Ecto neural progenitor cell (in vitro differentiated cells): ENCODE measurements at regions not wholly inside any gene's neighbourhood (a gene's known extent, or its start where the extent isn't known, plus 50 kb on each side); places are given as distances from the start of the nearest gene placed in this dataset.
"Not testable (repeated sequence)": the region's sequence is repeated elsewhere in the genome, so short reads cannot be mapped to it uniquely, and the experiment has no call there.

ENCODE experiments used
- DNase-seq: peaks from one replicate; pipeline ENCODE4 v3.0.0-alpha.2; 2018; ENCODE audit warnings: low spot score

DNA sequence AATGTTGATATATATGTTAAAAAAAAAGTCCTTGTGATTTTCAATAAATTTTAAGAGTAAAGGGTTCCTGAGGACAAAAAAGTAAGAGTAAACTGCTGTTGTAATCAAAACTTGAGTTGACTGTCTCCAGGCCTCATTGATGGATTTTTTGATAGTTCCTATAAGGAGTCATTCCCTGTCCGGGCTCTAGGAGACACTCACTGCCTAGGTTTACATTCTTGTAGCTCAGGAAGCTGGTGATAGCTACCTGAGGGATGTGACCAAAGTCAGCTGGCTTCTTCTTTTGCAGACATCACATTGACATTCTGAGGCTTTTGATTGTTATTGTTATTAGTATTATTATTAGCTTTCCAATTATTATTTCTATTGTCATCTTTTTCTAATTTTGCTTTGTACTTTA is 116.5 kb upstream of the FBXL7 start:
- no peak for DNase-seq

DNA sequence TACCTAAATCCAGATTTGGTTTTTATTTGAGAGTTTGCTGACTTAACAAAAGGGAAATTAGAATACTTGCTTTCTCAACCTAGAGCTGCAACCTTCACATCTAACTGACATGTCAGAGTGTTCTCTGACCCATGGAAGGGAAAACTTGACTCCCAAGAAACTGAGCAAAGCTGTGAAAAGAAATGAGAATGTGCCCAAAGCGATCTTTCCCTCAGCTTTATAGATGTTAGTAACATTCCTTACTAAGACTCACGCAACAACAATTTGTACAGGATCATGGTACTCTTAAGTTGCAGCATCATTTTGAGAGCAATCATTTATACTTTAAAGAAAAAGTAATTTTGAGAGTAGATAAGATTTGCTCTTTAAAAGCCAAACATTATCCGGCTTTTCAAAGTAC is 117.0 kb upstream of the FBXL7 start:
- DNase-seq, result no peak

DNA sequence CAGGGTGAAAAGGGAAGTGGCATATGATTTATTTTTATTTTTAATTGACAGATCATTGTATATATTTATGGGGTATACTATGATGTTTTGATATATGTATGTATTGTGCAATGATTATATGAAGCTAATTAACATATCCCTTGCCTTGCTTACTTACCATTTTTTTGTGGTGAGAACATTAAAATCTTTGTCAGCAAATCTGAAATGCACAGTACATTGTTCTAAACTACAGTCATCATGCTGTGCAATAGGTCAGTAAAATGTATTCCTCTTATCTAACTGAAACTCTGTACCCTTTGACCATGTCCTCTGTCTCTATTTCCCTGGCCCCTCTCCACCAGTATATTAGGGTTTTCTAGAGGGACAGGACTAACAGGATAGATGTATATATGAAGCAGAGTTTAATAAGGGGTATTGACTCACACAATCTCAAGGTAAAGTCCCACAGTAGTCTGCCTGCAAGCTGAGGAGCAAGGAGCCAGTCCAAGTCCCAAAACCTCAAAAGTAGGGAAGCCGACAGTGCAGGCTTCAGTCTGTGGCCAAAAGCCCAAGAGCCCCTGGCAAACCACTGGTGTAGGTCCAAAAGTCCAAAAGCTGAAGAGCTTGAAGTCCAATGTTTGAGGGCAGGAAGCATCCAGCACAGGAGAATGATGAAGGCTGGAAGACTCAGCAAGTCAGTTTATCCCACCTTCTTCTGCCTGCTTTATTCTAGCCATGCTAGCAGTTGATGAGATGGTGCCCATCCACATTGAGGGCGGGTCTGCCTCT is 122.2 kb upstream of the FBXL7 start:
- no peak for DNase-seq

DNA sequence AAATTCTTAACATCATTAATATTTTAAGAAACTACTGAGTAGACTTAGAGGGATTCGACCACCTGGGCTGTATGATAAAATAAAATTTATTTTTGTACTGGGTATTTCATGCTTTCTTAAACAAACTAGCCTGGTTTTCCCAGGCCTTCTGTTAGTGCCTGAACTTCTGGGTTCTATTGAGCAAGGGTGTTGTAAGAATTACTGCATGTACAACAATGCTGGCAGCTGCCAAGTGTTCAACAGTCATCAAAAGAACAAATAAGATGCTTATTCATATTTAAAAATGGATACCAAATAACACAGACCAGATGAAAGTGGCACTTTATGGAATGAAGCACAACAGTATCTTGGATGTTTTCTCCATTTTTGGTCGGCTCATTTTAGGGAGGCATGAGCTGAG is 123.2 kb upstream of the FBXL7 start:
- DNase-seq, result no peak

DNA sequence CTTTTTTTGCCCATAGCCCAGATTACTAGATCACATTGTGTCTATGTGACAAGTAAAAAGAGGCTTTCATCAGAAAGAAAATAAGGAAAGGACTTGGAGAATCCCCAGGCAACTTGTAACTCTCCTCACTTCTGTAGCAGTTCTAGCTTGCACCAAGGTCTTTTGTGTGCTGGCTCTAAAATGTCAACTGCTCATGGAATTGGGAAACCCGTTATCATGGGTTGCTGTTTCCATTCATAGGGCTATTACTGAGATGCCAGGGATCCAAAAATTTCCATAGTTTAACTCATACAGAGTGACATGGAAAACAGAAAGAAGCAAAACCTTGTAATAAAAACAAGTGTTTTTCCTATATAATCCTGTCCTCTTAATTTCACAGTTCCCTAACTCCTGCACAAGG is 123.9 kb upstream of the FBXL7 start:
- no peak for DNase-seq

DNA sequence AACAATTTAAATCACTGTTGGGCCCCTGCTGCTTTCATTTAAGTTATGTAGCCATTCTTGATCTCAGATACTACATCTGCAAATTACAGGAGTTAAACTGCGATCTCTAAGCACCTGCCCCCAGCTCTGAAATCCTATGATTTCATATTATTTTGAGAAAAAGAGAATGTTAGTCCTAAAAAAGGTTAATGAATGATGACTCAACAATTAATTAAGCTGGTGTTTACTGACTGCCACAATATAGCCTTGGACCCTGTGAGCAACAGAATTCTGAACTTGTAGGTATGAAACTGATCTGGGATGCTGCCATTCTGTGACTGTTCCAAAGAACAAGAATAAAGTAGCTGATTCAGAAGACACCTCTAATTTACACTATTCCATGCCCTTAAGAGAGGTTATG is 124.4 kb upstream of the FBXL7 start:
- no peak for DNase-seq

DNA sequence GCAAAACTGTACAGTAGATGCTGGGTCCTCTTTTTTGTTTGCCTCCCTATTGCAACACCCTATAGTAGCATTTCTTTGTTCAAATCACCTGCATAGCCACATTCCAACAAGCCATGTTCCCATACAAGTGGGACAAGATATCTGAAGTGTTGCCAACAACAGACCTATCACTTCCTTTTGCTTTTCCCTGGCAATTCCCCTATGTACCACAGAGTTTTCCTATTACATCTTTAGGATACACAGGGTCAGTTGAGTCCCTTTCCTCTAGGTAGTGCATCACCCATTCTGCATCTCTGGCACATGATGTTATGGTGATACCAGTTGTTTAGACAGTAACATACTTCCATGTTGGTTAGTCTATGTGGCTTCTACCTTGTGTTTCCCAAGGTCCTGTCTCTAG is 125.1 kb upstream of the FBXL7 start:
- DNase-seq, result no peak

DNA sequence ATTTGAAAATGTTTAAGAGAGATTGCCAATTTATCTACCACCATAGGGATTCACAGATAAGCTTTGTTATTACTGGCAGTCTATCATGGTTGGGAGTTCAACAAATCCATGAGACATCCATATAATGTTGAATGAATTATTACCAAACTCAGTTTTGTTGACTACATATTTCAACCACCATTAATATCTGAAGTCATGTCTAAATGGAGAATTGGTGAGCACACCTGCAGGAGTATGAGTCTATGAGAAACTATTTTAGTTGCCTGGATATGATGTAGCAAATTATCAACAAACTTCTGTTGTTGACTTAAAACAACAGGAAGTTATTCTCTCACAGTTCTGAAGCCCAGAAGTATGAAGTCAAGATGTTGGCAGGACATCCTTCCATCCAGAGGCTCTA is 126.8 kb upstream of the FBXL7 start:
- no peak for DNase-seq

DNA sequence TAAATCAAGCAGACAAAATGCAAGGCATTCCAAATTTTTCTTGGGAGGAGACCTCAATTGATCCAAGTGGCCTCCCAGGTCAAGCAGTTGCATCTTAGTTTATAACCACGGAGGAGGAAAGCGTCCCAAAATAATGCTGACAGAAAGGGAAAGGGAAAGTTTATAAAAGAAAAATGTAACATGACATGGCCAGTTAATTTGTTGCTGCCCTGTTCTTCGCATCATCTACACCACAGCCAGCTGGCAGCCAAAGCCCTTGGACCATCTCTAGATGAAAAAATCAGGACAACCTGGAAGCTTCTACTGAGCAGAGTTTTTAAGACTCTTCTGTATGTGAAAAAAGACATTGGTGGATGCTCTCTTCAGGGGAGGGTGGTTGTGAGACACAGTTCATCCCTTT is 128.8 kb upstream of the FBXL7 start:
- DNase-seq, result no peak

DNA sequence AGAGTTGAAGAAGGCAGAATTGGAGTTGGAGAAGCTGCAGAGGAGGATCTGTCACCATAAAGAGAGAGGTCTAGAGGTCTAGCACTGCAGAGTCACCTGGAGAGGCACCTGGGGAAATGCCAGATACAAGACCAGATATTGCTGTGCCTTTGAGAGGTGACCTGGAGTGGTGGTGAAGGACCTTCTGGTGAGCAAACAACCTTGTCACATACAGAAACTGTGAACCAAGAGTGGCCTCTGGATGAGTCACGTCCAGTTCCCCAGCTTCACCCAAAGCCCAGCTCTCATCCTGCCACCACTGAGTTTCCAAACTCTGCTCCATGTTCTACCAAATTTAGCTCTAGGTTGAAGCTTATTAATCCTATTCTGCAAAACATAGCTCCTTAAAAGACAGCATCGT is 131.1 kb upstream of the FBXL7 start:
- DNase-seq, result no peak

DNA sequence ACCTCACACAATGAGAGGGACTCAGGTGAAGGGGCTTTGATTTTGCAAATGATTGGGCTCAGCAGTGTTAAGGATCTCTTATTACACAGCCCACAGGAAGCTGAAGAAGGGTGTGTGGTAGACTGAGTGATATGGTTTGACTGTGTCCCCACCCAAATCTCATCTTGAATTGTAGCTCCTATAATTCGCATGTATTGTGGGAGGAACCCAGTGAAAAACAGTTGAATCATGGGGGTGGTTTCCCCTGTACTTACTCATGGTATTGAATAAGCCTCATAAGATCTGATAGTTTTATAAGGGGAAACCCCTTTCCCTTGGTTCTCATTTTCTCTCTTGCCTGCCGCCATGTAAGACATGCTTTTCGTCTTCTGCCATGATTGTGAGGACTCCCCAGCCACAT is 132.5 kb upstream of the FBXL7 start:
- DNase-seq, result no peak

DNA sequence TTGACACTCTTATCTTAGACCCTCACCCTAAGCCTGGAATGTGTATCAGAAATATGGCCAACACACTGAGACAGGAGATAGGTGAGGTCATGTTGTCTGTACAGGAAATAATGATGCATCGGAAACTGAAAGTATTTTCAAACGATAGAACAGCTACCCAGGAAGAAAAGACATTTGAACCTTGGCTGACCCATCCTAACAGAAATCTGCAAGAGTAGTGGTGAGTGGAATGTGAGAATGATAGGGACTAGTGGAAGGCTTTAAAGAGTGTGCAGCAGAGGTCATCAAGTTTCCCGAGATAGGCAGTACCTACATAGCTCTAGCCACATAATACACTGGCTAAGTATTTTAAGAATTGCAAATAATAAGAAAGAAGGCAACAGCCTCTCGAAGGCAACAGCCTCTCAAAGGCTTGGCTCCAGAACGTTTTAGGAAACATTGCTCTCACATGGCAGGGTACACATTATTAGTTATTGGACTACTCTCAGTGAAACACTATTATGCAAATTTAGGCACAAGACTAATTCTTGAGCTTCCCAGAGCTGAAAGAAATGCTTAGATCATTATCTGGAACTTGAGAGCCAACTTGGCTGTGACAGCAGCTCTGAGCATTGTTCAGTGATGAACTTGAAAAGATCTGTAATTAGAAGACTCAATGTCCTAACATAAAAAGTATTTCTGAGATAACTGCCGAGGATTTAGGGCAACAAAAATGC is 133.1 kb upstream of the FBXL7 start:
- DNase-seq, result no peak

DNA sequence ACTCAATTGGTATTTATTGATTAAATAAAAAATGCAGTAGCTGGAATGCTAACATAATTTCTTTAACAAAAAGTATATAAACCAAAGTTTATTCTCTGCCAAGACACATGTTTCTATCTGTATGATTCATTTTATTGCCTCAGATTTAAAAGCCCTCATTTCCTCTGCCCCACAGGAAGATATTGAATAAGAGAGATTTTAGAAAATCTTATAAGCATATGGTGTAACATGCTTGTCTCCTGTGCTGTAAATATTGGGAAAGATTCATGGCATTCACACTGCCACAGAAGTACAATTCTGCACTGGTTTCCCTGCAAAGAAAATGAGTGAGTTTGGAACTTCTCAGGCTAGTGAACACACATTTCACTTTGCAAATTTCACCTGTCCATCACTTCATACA is 134.9 kb upstream of the FBXL7 start:
- no peak for DNase-seq

DNA sequence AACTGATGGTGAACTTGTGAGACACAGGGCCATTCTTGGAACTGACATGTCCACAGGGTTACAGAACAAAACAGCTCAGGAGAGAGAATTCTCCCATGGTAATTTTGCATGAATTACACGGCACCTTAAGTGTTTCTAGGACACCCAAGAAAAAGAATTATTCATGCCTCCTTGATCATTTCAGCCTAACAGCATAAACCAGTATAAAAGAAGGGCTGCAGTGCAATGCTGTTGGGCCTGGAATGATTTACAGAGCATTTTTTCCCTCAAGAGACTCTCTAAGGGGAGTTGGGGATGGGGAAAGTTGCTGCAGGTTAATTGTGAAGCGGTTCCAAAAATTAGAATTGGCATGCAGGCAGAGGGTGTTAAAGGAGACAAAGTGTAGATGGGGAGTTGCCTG is 136.4 kb upstream of the FBXL7 start:
- DNase-seq, result no peak

DNA sequence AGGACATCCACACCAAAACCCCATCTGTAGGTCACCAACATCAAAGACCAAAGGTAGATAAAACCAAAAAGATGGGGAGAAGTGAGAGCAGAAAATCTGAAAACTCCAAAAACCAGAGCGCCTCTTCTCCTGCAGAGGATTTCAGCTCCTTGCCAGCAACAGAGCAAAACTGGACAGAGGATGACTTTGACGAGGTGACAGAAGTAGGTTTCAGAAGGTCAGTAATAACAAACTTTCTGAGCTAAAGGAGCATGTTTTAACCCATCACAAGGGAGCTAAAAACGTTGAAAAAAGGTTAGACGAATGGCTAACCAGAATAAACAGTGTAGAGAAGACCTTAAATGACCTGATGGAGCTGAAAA is 142.9 kb upstream of the FBXL7 start:
- not testable (repeated sequence) for DNase-seq

DNA sequence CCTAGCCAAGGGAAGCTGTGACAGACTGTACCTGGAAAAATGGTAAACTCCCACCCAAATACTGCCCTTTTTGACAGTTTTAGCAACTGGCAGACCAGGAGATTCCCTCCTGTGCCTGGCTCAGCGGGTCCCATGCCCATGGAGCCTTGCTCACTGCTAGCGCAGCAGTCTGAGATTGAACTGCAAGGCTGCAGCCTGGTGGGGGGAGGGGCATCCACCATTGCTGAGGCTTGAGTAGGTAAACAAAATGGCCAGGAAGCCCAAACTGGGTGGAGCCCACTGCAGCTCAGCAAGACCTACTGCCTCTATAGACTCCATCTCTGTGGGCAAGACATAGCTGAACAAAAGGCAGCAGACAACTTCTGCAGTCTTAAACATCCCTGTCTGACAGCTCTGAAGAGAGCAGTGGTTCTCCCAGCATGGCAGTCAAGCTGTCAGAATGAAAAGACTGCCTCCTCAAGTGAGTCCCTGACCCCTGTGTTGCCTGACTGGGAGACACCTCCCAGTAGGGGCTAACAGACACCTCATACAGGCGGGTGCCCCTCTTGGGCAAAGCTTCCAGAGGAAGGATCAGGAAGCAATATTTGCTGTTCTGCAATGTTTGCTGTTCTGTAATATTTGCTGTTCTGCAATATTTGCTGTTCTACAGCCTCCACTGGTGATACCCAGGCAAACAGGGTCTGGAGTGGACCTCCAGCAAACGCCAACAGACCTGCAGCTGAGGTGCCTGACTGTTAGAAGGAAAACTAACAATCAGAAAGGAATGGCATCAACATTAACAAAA is 143.5 kb upstream of the FBXL7 start:
- DNase-seq, result not testable (repeated sequence)

DNA sequence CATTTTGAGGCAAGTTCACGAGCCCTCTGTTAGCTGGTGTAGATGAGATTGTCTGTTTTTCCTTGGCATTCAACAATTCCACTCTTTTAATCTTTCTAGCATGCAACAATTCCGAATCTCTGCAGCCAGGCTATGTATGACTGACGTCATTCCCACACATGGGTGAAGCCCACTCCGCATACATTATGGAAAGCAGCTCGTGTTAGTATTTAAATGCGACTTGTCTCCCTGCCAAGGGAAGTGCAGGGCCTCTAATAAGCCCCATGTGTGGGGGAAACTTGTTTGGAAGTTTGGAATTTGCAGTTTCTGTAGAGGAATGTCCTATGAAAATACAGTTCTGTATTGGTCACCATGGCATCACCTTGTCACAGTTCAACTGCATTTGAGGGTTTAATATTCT is 146.0 kb upstream of the FBXL7 start:
- no peak for DNase-seq

DNA sequence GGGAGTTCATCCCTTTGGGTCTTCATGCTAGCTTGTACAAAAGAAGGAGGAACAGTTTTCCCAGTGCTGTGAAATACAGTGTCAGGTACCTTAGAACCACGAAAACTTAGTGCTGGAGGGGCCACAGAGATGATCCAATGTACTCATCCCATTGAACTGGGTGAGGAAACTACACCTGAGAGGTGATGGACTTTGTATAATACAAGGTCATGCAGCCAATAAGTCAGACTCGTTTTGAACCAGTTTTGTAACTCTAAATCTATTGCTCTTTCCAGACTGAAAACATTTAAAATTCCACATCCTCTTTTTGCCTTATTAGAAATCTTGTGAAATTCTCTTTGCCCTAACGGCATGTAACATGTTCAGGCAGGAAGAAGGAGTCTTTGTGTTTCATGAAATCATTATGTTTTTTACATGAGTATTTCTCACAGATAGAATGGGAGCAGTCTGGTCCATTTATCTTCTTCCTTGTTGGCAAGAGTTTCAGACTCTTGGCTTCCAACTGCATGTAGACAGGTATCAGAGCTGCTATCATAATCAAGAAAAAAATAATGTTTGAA is 146.8 kb upstream of the FBXL7 start:
- no peak for DNase-seq

DNA sequence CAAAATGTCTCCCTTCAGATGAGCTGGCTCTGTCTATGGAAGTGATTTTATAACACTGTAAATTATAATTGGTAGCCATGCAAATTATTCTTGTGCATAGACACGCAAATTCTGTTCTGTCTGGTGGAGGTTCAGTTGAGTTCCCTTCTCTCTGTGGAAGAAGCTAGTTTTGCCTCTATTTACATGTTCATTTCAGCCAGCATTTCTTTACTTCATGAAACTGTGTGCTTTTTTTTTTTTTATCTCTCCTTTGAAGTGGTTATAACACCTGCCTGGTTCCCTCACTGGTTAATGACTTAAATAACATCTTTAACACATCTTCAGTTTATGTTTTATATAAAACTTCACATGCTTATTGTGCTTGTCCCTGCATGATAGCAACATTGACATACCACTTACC is 149.4 kb upstream of the FBXL7 start:
- no peak for DNase-seq

DNA sequence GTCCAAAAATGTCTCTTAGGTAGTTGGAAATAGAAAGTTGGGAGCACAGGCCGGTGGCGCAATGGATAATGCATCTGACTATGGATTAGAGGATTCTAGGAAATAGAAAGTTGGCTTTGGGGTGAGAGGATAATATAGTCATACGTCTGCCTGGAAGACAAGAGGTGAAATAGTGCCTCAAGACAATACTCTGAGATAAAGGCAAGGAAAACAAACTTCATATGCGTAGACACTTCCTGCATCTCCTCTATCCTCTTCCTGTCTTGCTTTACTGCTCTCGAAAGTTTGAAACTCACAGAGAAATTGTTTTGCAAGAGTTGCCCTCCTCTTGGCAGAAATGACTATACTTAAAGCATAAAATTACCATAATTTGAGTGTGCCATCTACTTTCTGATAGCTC is 153.2 kb upstream of the FBXL7 start:
- DNase-seq, result no peak

DNA sequence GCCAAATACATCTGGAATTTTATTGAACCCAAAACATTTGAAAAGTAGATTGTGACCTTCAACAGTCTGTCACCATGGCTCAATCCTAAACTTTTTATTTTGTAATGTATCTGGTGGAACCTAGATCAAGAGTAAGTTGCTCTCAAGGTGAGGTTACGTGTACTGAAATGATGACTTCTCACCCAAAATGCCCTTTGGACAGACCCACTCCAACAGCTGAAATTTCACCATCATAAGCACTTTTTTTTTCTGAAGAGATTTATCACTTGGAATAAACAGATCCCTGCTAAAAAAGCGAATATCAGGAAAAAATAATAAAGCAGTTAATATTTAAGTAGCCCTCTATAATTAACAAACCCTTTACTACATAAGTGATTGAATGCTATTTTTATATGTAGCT is 155.0 kb upstream of the FBXL7 start:
- no peak for DNase-seq

DNA sequence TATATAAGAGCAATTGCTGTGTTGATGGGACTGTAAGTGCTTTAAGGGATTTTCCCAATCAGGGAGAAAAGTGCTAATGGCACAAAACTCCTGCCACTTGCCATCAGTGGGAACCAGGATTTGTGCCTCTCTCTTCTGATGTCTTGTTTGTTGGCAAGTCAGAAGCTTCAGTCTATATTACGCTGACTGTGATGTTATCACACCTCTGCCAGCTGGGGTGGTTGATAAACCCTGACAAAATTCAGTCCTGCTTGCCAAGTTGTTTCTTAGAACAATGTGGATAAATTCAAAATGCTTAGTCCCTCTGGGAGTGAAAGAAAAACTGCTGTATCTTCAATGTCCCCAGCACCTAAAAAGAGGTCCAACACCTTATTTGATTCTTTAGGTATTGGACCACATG is 161.4 kb upstream of the FBXL7 start:
- no peak for DNase-seq
